Esophagus muscularis mucosa (tissue), 4 donors: ENCODE measurements at regions not wholly inside any gene's neighbourhood (a gene's known extent, or its start where the extent isn't known, plus 50 kb on each side); places are given as distances from the start of the nearest gene placed in this dataset.

Experiments
- DNase-seq: peaks from one replicate; pipeline ENCODE4 v3.0.0-alpha.2; 2017; ENCODE audit errors: extremely low spot score
- H3K27ac ChIP-seq, 4 donors: fragments of 200-600 bp; sonication (generic); replicated peaks in 1 of 4; 1 replicate in 3 of 4; 2 replicates in 1 of 4; pipeline ENCODE4 v1.5.1; 2016 to 2019; ENCODE audit warnings: mild to moderate bottlenecking in 1 of 4
- H3K27me3 ChIP-seq, 4 donors: fragments of 200-600 bp; sonication (generic); one replicate each; pipeline versions ENCODE4 v1.5.1 to v1.6.0; 2016 to 2019
- H3K36me3 ChIP-seq, 4 donors: fragments of 200-600 bp; sonication (generic); one replicate each; pipeline ENCODE4 v1.5.1; 2016 to 2019
- H3K4me1 ChIP-seq, 4 donors: fragments of 200-600 bp; sonication (generic); one replicate each; pipeline ENCODE4 v1.5.1; 2016 to 2019
- H3K4me3 ChIP-seq, 4 donors: fragments of 200-600 bp; sonication (generic); 1 replicate in 2 of 4; 2 replicates in 2 of 4; pipeline ENCODE4 v1.5.1; 2016 to 2019; ENCODE audit warnings: mild to moderate bottlenecking in 4 of 4, moderate library complexity in 1 of 4
- H3K9me3 ChIP-seq, 4 donors: fragments of 200-600 bp; sonication (generic); 1 replicate in 3 of 4; 2 replicates in 1 of 4; pipeline ENCODE4 v1.5.1; 2016 to 2019
- CTCF ChIP-seq, 3 experiments: fragments of 200-600 bp in 2 of 3; fragments of 450-650 bp in 1 of 3; sonication (generic) in 2 of 3; IDR thresholded peaks; one replicate each; pipeline ENCODE4 v1.5.1; 2017 to 2019; ENCODE audit warnings: antibody characterized with exemption in 3 of 3, mild to moderate bottlenecking in 2 of 3, moderate library complexity in 1 of 3
- EP300 ChIP-seq: sonication (generic); formaldehyde crosslinking; IDR thresholded peaks from one replicate; pipeline ENCODE4 v1.6.1; 2017; ENCODE audit warnings: antibody characterized with exemption
- POLR2A ChIP-seq: fragments of 450-650 bp; IDR thresholded peaks from one replicate; pipeline ENCODE4 v1.6.1; 2017; ENCODE audit warnings: antibody characterized with exemption, moderate library complexity, mild to moderate bottlenecking, low read depth
- POLR2AphosphoS5 ChIP-seq, 2 donors: sonication (generic); formaldehyde crosslinking; IDR thresholded peaks; one replicate each; pipeline ENCODE4 v1.6.1; 2017; ENCODE audit warnings: antibody characterized with exemption in 2 of 2
- WGBS: methylation state at CpG from one replicate; pipeline ENCODE4 v1.1.5; 2018; 5-methylcytosine and 5-hydroxymethylcytosine counted together
- intact Hi-C: fragments of 100-400 bp; cut with DNase I; formaldehyde crosslinking; loops from one replicate; pipeline ENCODE4 v1.15.1; 2023

GRCh38 chr11:69971741-69972140 is 106.4 kb upstream of the ANO1 start:
- H3K27ac ChIP-seq, result no peak overlapping the region
- H3K9me3 ChIP-seq, result peaks cover 0 to 4% (median 0%) of the 10 kb centered on the region in 4 donors
- intact Hi-C loops, result no loop called here
- H3K27me3 ChIP-seq, result peaks cover 0 to 88% (median 3%) of the 10 kb centered on the region in 4 donors
- DNase-seq, result no peak
- WGBS, result 92% methylated on average over 11 of the region's 11 CpGs
- no peaks in the 10 kb centered on the region for H3K36me3 ChIP-seq
- TF ChIP-seq EP300 (no peak), POLR2AphosphoS5 (IDR thresholded peaks at IDR 0.05) (no peak), CTCF (IDR thresholded peaks at IDR 0.05) (no peak), POLR2A (no peak)
- no peak overlapping the region for H3K4me3 ChIP-seq
- H3K4me1 ChIP-seq, result no peaks in the 10 kb centered on the region

DNA sequence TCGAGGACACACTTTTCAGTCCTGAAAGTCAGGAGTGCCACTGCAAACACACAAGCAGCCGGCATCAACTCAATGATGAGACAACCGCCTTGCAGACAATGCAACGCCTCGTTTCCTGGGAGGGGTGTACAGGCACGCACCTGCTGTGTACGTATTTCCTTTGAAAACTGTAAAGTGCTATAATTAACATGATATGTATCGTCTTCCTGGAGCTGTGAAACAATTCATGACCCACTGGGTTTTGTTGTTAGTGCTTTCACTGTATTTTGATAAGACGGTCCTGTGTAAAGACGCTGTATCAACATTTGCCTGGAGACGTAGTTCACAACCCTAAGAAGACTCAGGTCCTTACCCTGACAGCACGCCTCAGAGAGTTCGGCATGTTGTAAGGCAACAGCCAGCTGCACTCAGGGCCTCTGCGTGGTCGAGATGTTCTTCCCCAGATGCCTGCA is 105.7 kb upstream of the ANO1 start:
- 81% methylated on average over 15 of the region's 15 CpGs for WGBS
- Histone ChIP-seq H3K27me3 (peaks cover 0 to 88% (median 3%) of the 10 kb centered on the region in 4 donors), H3K4me3 (no peak overlapping the region), H3K4me1 (no peaks in the 10 kb centered on the region), H3K36me3 (no peaks in the 10 kb centered on the region), H3K27ac (no peak overlapping the region), H3K9me3 (peaks cover 0 to 4% (median 0%) of the 10 kb centered on the region in 4 donors)
- intact Hi-C loops, result no loop called here
- no peak for DNase-seq
- no peak for TF ChIP-seq CTCF (IDR thresholded peaks at IDR 0.05)
- no peak for TF ChIP-seq POLR2A
- no peak for TF ChIP-seq POLR2AphosphoS5 (IDR thresholded peaks at IDR 0.05)
- no peak for TF ChIP-seq EP300

- intact Hi-C loops, result no loop called here
- Histone ChIP-seq H3K4me3 (no peak overlapping the region), H3K27me3 (peaks cover 0 to 86% (median 3%) of the 10 kb centered on the region in 4 donors), H3K9me3 (peaks cover 0 to 4% (median 0%) of the 10 kb centered on the region in 4 donors), H3K4me1 (no peaks in the 10 kb centered on the region), H3K36me3 (no peaks in the 10 kb centered on the region), H3K27ac (no peak overlapping the region)
- DNase-seq, result no peak
- TF ChIP-seq POLR2AphosphoS5 (IDR thresholded peaks at IDR 0.05), result no peak
- no peak for TF ChIP-seq EP300
- TF ChIP-seq POLR2A, result no peak
- TF ChIP-seq CTCF (IDR thresholded peaks at IDR 0.05), result no peak
- WGBS, result 62% methylated on average over 4 of the region's 4 CpGs
These were observed 103.6 kb upstream of the ANO1 start for GRCh38 chr11:69974528-69974927.

DNA sequence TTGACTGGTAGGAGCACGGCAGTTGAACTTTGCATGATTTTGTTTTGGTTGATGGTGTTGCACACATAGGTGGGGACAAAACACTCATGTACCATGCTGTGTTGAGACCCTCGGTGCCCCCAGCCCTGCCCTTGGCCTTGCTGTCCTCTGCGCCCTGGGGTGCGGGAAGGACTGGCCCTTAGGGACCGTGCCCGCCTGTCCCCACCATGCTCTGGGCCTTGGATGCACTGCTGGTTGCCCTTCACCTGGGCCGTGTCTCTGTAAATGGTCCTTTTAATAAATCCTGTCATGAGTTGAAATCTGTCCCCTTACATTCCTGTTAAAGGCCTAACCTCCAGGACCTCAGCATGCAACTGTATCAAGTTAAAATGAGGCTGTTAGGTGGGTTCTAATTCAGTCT is 102.3 kb upstream of the ANO1 start:
- WGBS, result 95% methylated on average over 7 of the region's 7 CpGs
- H3K4me3 ChIP-seq, result no peak overlapping the region
- intact Hi-C loops, result no loop called here

More for the DNA sequence above, 102.3 kb upstream of the ANO1 start:
- Histone ChIP-seq H3K4me1 (no peaks in the 10 kb centered on the region), H3K9me3 (peaks cover 0 to under 1% (median 0%) of the 10 kb centered on the region in 4 donors), H3K36me3 (no peaks in the 10 kb centered on the region), H3K27me3 (peaks cover 0 to 85% (median under 1%) of the 10 kb centered on the region in 4 donors), H3K27ac (no peak overlapping the region)
- TF ChIP-seq POLR2A, result no peak
- TF ChIP-seq CTCF (IDR thresholded peaks at IDR 0.05), result no peak
- TF ChIP-seq POLR2AphosphoS5 (IDR thresholded peaks at IDR 0.05), result no peak
- no peak for TF ChIP-seq EP300
- DNase-seq, result no peak
